Tibial nerve (tissue), 4 donors: ENCODE measurements at regions not wholly inside any gene's neighbourhood (a gene's known extent, or its start where the extent isn't known, plus 50 kb on each side); places are given as distances from the start of the nearest gene placed in this dataset.

Experiments used
- CTCF ChIP-seq, 5 experiments: fragments of 200-600 bp in 3 of 5; fragments of 450-650 bp in 2 of 5; sonication (generic) in 3 of 5; IDR thresholded peaks; one replicate each; pipeline ENCODE4 v1.5.1; 2016 to 2019; ENCODE audit warnings: antibody characterized with exemption in 5 of 5, mild to moderate bottlenecking in 3 of 5, moderate library complexity in 2 of 5
- EP300 ChIP-seq, 2 donors: sonication (generic); formaldehyde crosslinking; IDR thresholded peaks; one replicate each; pipeline ENCODE4 v1.6.1; 2017; ENCODE audit warnings: antibody characterized with exemption in 2 of 2, mild to moderate bottlenecking in 1 of 2

- TF ChIP-seq CTCF (IDR thresholded peaks at IDR 0.05) (no peak), EP300 (IDR thresholded peaks at IDR 0.05) (no peak)
These were observed 243.0 kb upstream of the DIO3 start for GRCh38 chr14:101318271-101318670.
